ENCODE measurements at regions not wholly inside any gene's neighbourhood (a gene's known extent, or its start where the extent isn't known, plus 50 kb on each side); places are given as distances from the start of the nearest gene placed in this dataset.
"Not testable (repeated sequence)": the region's sequence is repeated elsewhere in the genome, so short reads cannot be mapped to it uniquely, and the experiment has no call there.

DNA sequence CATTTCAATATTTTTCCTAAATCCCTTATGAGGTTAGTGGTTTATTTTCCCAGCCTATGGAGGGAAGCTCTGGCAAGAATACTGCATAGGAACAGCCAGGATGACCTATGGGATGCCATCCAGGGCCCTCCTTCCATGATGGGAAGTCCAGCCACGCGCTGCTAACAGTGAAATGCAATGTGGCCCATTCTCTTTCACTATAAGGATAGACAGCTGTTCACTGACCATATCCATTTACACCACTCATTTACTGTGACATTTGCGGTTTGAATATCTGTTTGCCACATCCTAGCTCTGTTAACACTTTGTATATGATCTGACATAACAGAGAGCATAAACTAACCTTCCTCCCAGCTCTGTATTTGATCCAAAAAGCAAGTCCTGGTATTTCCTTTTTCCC is 471.7 kb downstream of the CBLN4 start:
- H3K9me3 ChIP-seq: peaks cover 0 to 17% (median 2%) of the 10 kb centered on the region in 8 donors
- no peak for DNase-seq
- no peaks in the 10 kb centered on the region for H3K27me3 ChIP-seq (replicated peaks in 1 of 7)
- H3K4me1 ChIP-seq: no peaks in the 10 kb centered on the region
- intact Hi-C loops (cut with DNase I; ENCODE audit: low total_unique reads): no loop called here
- no peaks in the 10 kb centered on the region for H3K36me3 ChIP-seq
- no peak overlapping the region for H3K4me3 ChIP-seq
- 86 to 96% (median 91%) methylated on average over 3 of the region's 3 CpGs for WGBS, 5 donors
- no peak overlapping the region for H3K27ac ChIP-seq
- TF ChIP-seq POLR2AphosphoS5 (IDR thresholded peaks at IDR 0.05): no peak
- TF ChIP-seq, protein P1, sequence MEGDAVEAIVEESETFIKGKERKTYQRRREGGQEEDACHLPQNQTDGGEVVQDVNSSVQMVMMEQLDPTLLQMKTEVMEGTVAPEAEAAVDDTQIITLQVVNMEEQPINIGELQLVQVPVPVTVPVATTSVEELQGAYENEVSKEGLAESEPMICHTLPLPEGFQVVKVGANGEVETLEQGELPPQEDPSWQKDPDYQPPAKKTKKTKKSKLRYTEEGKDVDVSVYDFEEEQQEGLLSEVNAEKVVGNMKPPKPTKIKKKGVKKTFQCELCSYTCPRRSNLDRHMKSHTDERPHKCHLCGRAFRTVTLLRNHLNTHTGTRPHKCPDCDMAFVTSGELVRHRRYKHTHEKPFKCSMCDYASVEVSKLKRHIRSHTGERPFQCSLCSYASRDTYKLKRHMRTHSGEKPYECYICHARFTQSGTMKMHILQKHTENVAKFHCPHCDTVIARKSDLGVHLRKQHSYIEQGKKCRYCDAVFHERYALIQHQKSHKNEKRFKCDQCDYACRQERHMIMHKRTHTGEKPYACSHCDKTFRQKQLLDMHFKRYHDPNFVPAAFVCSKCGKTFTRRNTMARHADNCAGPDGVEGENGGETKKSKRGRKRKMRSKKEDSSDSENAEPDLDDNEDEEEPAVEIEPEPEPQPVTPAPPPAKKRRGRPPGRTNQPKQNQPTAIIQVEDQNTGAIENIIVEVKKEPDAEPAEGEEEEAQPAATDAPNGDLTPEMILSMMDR (IDR thresholded peaks at IDR 0.05 in 8 of 11, conservative IDR thresholded peaks at IDR 0.05 in 3 of 11): no peak
- TF ChIP-seq POLR2A (IDR thresholded peaks at IDR 0.05): no peak

DNA sequence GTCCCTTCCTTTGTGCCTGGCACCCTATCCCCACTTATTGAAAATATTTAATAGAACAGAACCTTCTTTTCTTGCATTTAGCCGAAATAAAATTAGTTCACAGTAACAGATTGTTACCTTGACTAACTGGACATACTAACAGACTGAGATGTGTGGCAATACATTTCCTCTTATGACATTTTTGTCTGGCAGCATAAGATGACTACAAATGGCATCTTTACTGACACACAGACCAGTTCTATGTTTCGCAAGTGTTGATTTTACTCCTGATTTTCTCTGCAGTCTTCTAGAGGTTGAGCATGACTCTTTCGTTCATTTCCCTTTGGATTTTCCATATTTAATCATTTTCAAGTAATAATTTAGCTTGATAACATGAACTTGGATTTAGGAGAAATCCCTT is 474.6 kb downstream of the CBLN4 start:
- Histone ChIP-seq H3K9me3 (peaks cover 0 to 20% (median 5%) of the 10 kb centered on the region in 8 donors), H3K27ac (no peak overlapping the region), H3K27me3 (replicated peaks in 1 of 7) (no peaks in the 10 kb centered on the region), H3K4me3 (no peak overlapping the region), H3K36me3 (no peaks in the 10 kb centered on the region), H3K4me1 (no peaks in the 10 kb centered on the region)
- 70 to 84% (median 80%) methylated on average over 3 of the region's 3 CpGs for WGBS, 5 donors
- intact Hi-C loops (cut with DNase I; ENCODE audit: low total_unique reads): no loop called here
- TF ChIP-seq POLR2AphosphoS5 (IDR thresholded peaks at IDR 0.05) (no peak), POLR2A (IDR thresholded peaks at IDR 0.05) (no peak)
- TF ChIP-seq, protein P1 (IDR thresholded peaks at IDR 0.05 in 8 of 11, conservative IDR thresholded peaks at IDR 0.05 in 3 of 11): no peak
- DNase-seq: no peak

DNA sequence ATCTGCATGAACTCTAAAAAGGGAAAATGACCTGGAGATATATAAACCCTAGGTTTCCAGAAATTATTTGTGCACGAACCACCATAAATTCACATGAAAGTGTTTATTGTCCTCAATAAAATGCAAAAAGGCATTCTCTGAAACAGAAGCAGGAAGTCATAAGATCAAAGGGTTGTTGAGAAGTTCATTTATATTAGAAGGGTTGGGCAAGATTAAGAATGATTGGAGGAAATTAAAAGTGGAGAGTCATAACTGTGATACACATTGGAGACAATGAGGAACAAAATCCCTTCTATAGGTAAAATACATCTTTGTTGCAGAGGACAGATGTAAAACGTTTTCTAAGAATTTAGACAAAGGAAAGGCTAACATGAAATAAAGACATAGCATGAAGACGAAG is 476.8 kb downstream of the CBLN4 start:
- Histone ChIP-seq H3K4me3 (no peak overlapping the region), H3K9me3 (peaks cover 0 to 14% (median 3%) of the 10 kb centered on the region in 8 donors), H3K4me1 (no peaks in the 10 kb centered on the region), H3K36me3 (no peaks in the 10 kb centered on the region), H3K27ac (no peak overlapping the region), H3K27me3 (replicated peaks in 1 of 7) (no peaks in the 10 kb centered on the region)
- WGBS, 5 donors: 41 to 60% (median 47%) methylated on average over 3 of the region's 3 CpGs
- intact Hi-C loops (cut with DNase I; ENCODE audit: low total_unique reads): no loop called here
- no peak for DNase-seq
- TF ChIP-seq POLR2AphosphoS5 (IDR thresholded peaks at IDR 0.05) (no peak), POLR2A (IDR thresholded peaks at IDR 0.05) (no peak)
- TF ChIP-seq, protein P1 (IDR thresholded peaks at IDR 0.05 in 8 of 11, conservative IDR thresholded peaks at IDR 0.05 in 3 of 11): no peak

DNA sequence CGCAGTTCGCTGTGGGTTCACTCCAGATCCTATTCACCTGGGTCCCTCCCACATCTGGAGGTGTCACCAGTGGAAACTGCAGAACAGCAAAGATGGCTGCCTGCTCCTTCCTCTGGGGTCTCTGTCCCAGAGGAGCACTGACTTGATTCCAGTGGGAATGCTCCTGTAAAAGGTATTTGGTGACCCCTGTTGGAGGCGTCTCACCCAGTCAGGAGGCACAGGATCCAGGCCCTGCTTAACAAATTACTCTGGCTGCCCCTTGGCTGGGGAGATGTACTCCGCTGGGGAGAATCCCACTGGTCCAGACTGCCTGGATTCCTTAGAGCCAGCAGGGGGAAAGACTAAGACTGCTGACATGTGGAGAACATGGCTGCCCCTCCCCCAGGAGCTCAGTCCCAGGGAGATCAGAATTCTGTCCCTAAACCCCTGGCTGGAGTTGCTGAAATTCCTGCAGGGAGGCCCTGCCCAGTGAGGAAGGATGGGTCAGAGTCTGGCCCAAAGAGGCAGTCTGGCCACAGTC is 483.0 kb downstream of the CBLN4 start:
- no peaks in the 10 kb centered on the region for H3K4me1 ChIP-seq
- no peaks in the 10 kb centered on the region for H3K27me3 ChIP-seq (replicated peaks in 1 of 7)
- WGBS, 5 donors: 65 to 93% (median 85%) methylated on average over 4 of the region's 4 CpGs
- peaks cover 0 to 28% (median 0%) of the 10 kb centered on the region in 8 donors for H3K9me3 ChIP-seq
- TF ChIP-seq, protein P1 (IDR thresholded peaks at IDR 0.05 in 8 of 11, conservative IDR thresholded peaks at IDR 0.05 in 3 of 11): no peak
- TF ChIP-seq POLR2AphosphoS5 (IDR thresholded peaks at IDR 0.05) (no peak), POLR2A (IDR thresholded peaks at IDR 0.05) (no peak)
- intact Hi-C loops (cut with DNase I; ENCODE audit: low total_unique reads): no loop called here
- H3K4me3 ChIP-seq: no peak overlapping the region
- H3K36me3 ChIP-seq: no peaks in the 10 kb centered on the region
- no peak for DNase-seq
- H3K27ac ChIP-seq: no peak overlapping the region

DNA sequence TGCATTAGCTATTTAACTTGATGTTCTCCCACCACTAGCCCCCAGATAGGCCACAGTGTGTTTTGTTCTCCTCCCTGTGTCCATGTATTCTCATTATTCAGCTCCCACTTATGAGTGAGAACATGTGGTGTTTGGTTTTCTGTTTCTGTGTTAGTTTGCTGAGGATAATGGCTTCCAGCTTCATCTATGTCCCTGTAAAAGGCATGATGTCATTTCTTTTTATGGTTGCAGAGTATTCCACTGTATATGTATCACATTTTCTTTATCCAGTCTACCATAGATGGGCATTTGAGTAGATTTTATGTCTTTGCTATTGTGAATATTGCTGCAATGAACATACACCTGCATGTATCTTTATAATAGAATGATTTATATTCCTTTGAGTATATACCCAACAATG is 487.7 kb downstream of the CBLN4 start:
- H3K4me1 ChIP-seq; DNase-seq; intact Hi-C loops (cut with DNase I; ENCODE audit: low total_unique reads); H3K27ac ChIP-seq; H3K4me3 ChIP-seq; H3K36me3 ChIP-seq; H3K27me3 ChIP-seq (replicated peaks in 1 of 7): not testable (repeated sequence)
- peaks cover 0 to 17% (median 0%) of the 10 kb centered on the region in 8 donors for H3K9me3 ChIP-seq

Measured in spleen (tissue), 11 donors.